ENCODE measurements at regions not wholly inside any gene's neighbourhood (a gene's known extent, or its start where the extent isn't known, plus 50 kb on each side); places are given as distances from the start of the nearest gene placed in this dataset.

- TF ChIP-seq CBFB (CRISPR knock-in tag; IDR thresholded peaks at IDR 0.05; ENCODE audit: low read depth), result no peak
- TF ChIP-seq SMAD3 (CRISPR knock-in tag; IDR thresholded peaks at IDR 0.05; ENCODE audit: borderline replicate concordance), result no peak
- TF ChIP-seq GRHL2 (CRISPR knock-in tag; IDR thresholded peaks at IDR 0.05; ENCODE audit: insufficient replicate concordance, severe bottlenecking), result no peak
- no peak for TF ChIP-seq TP53 (CRISPR knock-in tag; IDR thresholded peaks at IDR 0.05)
- TF ChIP-seq ZNF396 (CRISPR knock-in tag; IDR thresholded peaks at IDR 0.05; ENCODE audit: borderline replicate concordance), result no peak
- no peak for TF ChIP-seq FOXK1 (CRISPR knock-in tag; IDR thresholded peaks at IDR 0.05)
- no peak for TF ChIP-seq ZBTB21 (CRISPR knock-in tag; IDR thresholded peaks at IDR 0.05; ENCODE audit: borderline replicate concordance)
- TF ChIP-seq ZNF416 (CRISPR knock-in tag; IDR thresholded peaks at IDR 0.05), result no peak
- TF ChIP-seq ZNF121 (CRISPR knock-in tag; IDR thresholded peaks at IDR 0.05), result no peak
These were observed 600.4 kb downstream of the ADGRL2 start (continued) for GRCh38 chr1:82401116-82401515.

DNA sequence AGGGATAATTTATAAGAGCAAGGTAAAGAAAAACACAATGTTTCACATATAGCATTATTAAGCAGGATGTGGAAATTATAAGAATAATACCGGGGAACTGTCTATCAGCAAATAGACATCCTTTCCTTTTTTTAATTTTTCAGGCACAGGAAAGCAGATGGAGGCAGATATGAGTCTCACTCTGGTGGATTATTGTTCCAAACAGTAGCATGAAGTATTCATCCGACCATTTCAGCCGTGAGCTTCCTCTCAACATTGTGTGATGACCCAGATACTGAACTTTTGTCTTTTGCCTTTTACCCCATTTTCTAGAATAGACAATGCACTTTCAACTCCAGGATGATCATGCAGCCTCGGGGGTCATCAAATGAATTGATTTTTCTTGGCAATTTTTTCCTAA, 599.8 kb downstream of the ADGRL2 start:
- Mint-ChIP-seq H3K36me3 (no peaks in the 10 kb centered on the region), H3K27ac (no peak overlapping the region), H3K27me3 (ENCODE audit: low read depth) (no peaks in the 10 kb centered on the region), H3K4me1 (no peaks in the 10 kb centered on the region), H3K9me3 (no peaks in the 10 kb centered on the region), H3K4me3 (no peak overlapping the region)
- no peak for DNase-seq (ENCODE audit: low spot score)
- POLR2A ChIA-PET, result no interaction called here
- TF ChIP-seq ZNF396 (CRISPR knock-in tag; IDR thresholded peaks at IDR 0.05; ENCODE audit: borderline replicate concordance) (no peak), NFYB (CRISPR knock-in tag; conservative IDR thresholded peaks at IDR 0.05; ENCODE audit: low read depth) (no peak), JUN (CRISPR knock-in tag; IDR thresholded peaks at IDR 0.05) (no peak), NR1H2 (CRISPR knock-in tag; IDR thresholded peaks at IDR 0.05) (no peak), NR2C2 (CRISPR knock-in tag; IDR thresholded peaks at IDR 0.05) (no peak), ZBTB21 (CRISPR knock-in tag; IDR thresholded peaks at IDR 0.05; ENCODE audit: borderline replicate concordance) (no peak), E2F4 (CRISPR knock-in tag; IDR thresholded peaks at IDR 0.05; ENCODE audit: borderline replicate concordance, low read depth) (no peak), SMAD3 (CRISPR knock-in tag; IDR thresholded peaks at IDR 0.05; ENCODE audit: borderline replicate concordance) (no peak)
- TF ChIP-seq, protein P1, sequence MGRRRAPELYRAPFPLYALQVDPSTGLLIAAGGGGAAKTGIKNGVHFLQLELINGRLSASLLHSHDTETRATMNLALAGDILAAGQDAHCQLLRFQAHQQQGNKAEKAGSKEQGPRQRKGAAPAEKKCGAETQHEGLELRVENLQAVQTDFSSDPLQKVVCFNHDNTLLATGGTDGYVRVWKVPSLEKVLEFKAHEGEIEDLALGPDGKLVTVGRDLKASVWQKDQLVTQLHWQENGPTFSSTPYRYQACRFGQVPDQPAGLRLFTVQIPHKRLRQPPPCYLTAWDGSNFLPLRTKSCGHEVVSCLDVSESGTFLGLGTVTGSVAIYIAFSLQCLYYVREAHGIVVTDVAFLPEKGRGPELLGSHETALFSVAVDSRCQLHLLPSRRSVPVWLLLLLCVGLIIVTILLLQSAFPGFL (CRISPR knock-in tag; IDR thresholded peaks at IDR 0.05; ENCODE audit: borderline replicate concordance), result no peak
- TF ChIP-seq, protein P2, sequence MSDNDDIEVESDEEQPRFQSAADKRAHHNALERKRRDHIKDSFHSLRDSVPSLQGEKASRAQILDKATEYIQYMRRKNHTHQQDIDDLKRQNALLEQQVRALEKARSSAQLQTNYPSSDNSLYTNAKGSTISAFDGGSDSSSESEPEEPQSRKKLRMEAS (CRISPR knock-in tag; IDR thresholded peaks at IDR 0.05), result no peak
- TF ChIP-seq, protein P3, sequence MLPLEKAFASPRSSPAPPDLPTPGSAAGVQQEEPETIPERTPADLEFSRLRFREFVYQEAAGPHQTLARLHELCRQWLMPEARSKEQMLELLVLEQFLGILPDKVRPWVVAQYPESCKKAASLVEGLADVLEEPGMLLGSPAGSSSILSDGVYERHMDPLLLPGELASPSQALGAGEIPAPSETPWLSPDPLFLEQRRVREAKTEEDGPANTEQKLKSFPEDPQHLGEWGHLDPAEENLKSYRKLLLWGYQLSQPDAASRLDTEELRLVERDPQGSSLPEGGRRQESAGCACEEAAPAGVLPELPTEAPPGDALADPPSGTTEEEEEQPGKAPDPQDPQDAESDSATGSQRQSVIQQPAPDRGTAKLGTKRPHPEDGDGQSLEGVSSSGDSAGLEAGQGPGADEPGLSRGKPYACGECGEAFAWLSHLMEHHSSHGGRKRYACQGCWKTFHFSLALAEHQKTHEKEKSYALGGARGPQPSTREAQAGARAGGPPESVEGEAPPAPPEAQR (CRISPR knock-in tag; IDR thresholded peaks at IDR 0.05), result no peak
- ATAC-seq, result no peak
- CTCF ChIA-PET, result no interaction called here

DNA sequence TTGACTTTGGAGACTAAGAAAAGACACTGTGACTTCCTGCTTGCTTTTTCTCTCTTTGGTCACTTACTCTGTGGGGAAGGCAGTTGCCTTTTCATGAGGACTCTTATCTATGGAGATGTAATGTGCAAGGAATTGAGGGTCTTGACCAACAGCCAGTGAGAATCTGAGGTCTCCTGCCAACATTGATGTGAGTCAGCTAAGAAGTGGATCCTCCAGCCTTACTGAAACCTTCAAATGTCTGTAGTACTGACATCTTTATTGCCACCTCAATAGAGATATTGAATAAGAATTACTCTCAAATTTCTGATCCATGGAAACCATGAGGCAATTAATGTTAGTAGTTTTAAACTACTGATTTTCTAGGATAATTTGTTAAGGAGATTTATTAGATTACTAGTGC, 598.4 kb downstream of the ADGRL2 start:
- Mint-ChIP-seq H3K4me3 (no peak overlapping the region), H3K36me3 (no peaks in the 10 kb centered on the region), H3K9me3 (no peaks in the 10 kb centered on the region), H3K27me3 (ENCODE audit: low read depth) (no peaks in the 10 kb centered on the region), H3K4me1 (no peaks in the 10 kb centered on the region), H3K27ac (no peak overlapping the region)
- CTCF ChIA-PET, result no interaction called here
- POLR2A ChIA-PET, result no interaction called here
- DNase-seq (ENCODE audit: low spot score) (no peak), ATAC-seq (no peak)
- TF ChIP-seq ZNF281 (CRISPR knock-in tag; IDR thresholded peaks at IDR 0.05), result no peak
- TF ChIP-seq, protein P1 (CRISPR knock-in tag; IDR thresholded peaks at IDR 0.05; ENCODE audit: borderline replicate concordance), result no peak
- no peak for TF ChIP-seq SMAD4 (CRISPR knock-in tag; IDR thresholded peaks at IDR 0.05)
- TF ChIP-seq ETV6 (CRISPR knock-in tag; IDR thresholded peaks at IDR 0.05), result no peak
- TF ChIP-seq PRRX2 (CRISPR knock-in tag; IDR thresholded peaks at IDR 0.05), result no peak
- no peak for TF ChIP-seq MYBL2 (CRISPR knock-in tag; IDR thresholded peaks at IDR 0.05)
- TF ChIP-seq TEAD1 (CRISPR knock-in tag; IDR thresholded peaks at IDR 0.05), result no peak
